ENCODE measurements at regions not wholly inside any gene's neighbourhood (a gene's known extent, or its start where the extent isn't known, plus 50 kb on each side); places are given as distances from the start of the nearest gene placed in this dataset.
"Not testable (repeated sequence)": the region's sequence is repeated elsewhere in the genome, so short reads cannot be mapped to it uniquely, and the experiment has no call there.

- no peak for DNase-seq (ENCODE audit: low spot score)
Observed at GRCh38 chr4:159551281-159551680, 448.4 kb downstream of the RAPGEF2 start.

GRCh38 chr4:159552979-159553768 is 450.3 kb downstream of the RAPGEF2 start:
- DNase-seq (ENCODE audit: low spot score): no peak

GRCh38 chr4:159555873-159556272 is 453.0 kb downstream of the RAPGEF2 start:
- no peak for DNase-seq (ENCODE audit: low spot score)

- DNase-seq (ENCODE audit: low spot score): no peak
Observed at GRCh38 chr4:159562366-159562765, 459.5 kb downstream of the RAPGEF2 start.

- no peak for DNase-seq (ENCODE audit: low spot score)
Observed at GRCh38 chr4:159563257-159563656, 460.4 kb downstream of the RAPGEF2 start.

GRCh38 chr4:159564615-159565014 is 461.7 kb downstream of the RAPGEF2 start:
- no peak for DNase-seq (ENCODE audit: low spot score)

- no peak for DNase-seq (ENCODE audit: low spot score)
Observed at GRCh38 chr4:159566786-159567185, 463.9 kb downstream of the RAPGEF2 start.

- DNase-seq (ENCODE audit: low spot score): no peak
Observed at GRCh38 chr4:159577241-159577640, 474.4 kb downstream of the RAPGEF2 start.

GRCh38 chr4:159582685-159583084 is 479.8 kb downstream of the RAPGEF2 start:
- no peak for DNase-seq (ENCODE audit: low spot score)

GRCh38 chr4:159592898-159593556 is 490.1 kb downstream of the RAPGEF2 start:
- DNase-seq (ENCODE audit: low spot score): no peak

- no peak for DNase-seq (ENCODE audit: low spot score)
Observed at GRCh38 chr4:159593681-159594080, 490.8 kb downstream of the RAPGEF2 start.

GRCh38 chr4:159594576-159594975 is 491.7 kb downstream of the RAPGEF2 start:
- DNase-seq (ENCODE audit: low spot score): no peak

GRCh38 chr4:159595101-159595500 is 492.2 kb downstream of the RAPGEF2 start:
- DNase-seq (ENCODE audit: low spot score): not testable (repeated sequence)

GRCh38 chr4:159598602-159599001 is 495.7 kb downstream of the RAPGEF2 start:
- no peak for DNase-seq (ENCODE audit: low spot score)

GRCh38 chr4:159600061-159600460 is 497.2 kb downstream of the RAPGEF2 start:
- no peak for DNase-seq (ENCODE audit: low spot score)

- DNase-seq (ENCODE audit: low spot score): no peak
Observed at GRCh38 chr4:159604781-159605180, 501.9 kb downstream of the RAPGEF2 start.

GRCh38 chr4:159606835-159607234 is 504.0 kb downstream of the RAPGEF2 start:
- DNase-seq (ENCODE audit: low spot score): no peak

- DNase-seq (ENCODE audit: low spot score): no peak
Observed at GRCh38 chr4:159607809-159608208, 504.9 kb downstream of the RAPGEF2 start.

GRCh38 chr4:159608436-159608835 is 505.6 kb downstream of the RAPGEF2 start:
- DNase-seq (ENCODE audit: low spot score): no peak

GRCh38 chr4:159632031-159632430 is 529.2 kb downstream of the RAPGEF2 start:
- DNase-seq (ENCODE audit: low spot score): no peak

GRCh38 chr4:159639671-159640323 is 536.9 kb downstream of the RAPGEF2 start:
- no peak for DNase-seq (ENCODE audit: low spot score)

GRCh38 chr4:159649237-159649636 is 546.4 kb downstream of the RAPGEF2 start:
- DNase-seq (ENCODE audit: low spot score): no peak

- no peak for DNase-seq (ENCODE audit: low spot score)
Observed at GRCh38 chr4:159652871-159653270, 550.0 kb downstream of the RAPGEF2 start.
